ENCODE measurements at regions not wholly inside any gene's neighbourhood (a gene's known extent, or its start where the extent isn't known, plus 50 kb on each side); places are given as distances from the start of the nearest gene placed in this dataset.

DNA sequence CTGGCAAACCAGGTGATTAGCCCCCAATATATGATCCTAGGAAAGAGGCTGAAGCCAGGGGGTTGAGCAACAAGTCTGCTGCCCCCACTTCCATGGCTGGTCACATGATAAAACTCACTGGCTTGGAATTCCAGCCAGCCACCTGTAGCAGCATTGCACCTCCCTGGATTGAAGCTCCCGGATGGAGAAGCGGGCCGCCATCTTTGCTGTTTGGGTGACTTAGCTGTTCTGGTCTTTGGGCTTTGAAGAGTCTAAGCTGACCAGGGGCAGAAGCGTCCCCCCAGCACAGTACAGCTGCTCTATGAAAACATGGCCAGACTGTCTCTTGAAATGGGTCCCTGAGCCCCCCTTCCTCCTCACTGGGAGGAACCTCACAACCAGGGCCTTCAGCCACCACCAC, 610.2 kb downstream of the ANXA1 start:
- DNase-seq (ENCODE audit: low read depth), result no peak

GRCh38 chr9:73773896-73774295, 622.2 kb downstream of the ANXA1 start:
- DNase-seq (ENCODE audit: low read depth), result no peak

- no peak for DNase-seq (ENCODE audit: low read depth)
Observed at GRCh38 chr9:73775757-73776156, 624.1 kb downstream of the ANXA1 start.

- no peak for DNase-seq (ENCODE audit: low read depth)
Observed at GRCh38 chr9:73780916-73781315, 629.3 kb downstream of the ANXA1 start.

DNA sequence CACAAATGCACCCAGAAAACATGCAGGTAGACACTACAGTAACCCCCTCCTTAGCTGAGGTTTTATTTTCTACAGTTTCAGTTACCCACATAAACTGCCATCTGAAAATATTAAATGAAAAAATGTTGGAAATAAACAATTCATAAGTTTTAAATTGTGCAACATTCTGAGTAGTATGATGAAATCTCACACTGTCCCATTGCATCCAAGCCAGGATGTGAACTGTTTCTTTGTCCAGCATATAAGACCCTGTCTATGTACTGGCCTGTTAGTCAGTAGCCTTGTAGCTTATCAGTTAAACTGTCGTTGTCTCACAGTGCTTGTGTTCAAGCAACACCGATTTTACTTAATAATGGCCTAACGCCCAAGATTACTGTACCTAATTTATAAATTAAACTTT, 630.5 kb downstream of the ANXA1 start:
- no peak for DNase-seq (ENCODE audit: low read depth)

GRCh38 chr9:73799446-73799845, 647.8 kb downstream of the ANXA1 start:
- DNase-seq (ENCODE audit: low read depth), result no peak

DNA sequence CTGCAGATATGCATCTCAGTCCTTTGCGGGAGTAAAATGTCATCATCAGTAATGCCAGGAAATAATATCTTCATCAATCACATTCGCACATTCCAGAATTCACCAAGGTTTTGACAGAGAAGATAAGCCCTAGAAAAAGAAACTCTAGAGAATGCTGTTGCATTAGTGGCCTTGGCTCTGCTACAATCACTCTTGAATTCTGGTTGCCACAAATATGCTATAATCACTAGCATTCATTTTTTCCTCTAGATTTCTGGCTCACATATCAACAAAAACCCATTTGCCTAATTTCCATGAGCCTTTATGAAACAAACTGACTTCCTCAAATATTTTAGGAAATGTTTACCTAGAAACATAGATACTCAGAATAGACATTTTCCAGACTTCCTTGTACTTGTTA, 653.4 kb downstream of the ANXA1 start:
- no peak for DNase-seq (ENCODE audit: low read depth)

GRCh38 chr9:73805853-73806458, 654.3 kb downstream of the ANXA1 start:
- no peak for DNase-seq (ENCODE audit: low read depth)

DNA sequence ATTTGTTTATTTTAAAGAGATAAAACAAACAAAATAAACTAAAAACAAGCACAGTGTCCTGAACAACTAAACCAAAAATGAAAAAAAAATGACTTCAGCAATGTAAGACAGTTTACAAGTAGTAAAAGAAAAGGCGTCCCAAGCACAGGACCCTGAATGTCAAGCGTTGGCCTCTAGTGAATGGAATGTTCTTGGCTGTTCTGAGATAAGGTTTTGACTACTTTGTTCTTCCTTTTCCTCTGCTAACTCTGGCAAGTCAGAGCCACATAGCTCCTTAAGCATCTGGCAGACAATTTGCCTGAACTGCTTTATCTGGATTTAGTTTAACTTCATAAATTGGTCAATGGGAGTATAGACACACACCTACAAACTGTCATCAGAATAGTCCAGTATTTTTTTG, 655.2 kb downstream of the ANXA1 start:
- no peak for DNase-seq (ENCODE audit: low read depth)

GRCh38 chr9:73807952-73808351, 656.3 kb downstream of the ANXA1 start:
- DNase-seq (ENCODE audit: low read depth), result no peak

- DNase-seq (ENCODE audit: low read depth), result no peak
Observed at GRCh38 chr9:73810585-73811215, 659.0 kb downstream of the ANXA1 start.

DNA sequence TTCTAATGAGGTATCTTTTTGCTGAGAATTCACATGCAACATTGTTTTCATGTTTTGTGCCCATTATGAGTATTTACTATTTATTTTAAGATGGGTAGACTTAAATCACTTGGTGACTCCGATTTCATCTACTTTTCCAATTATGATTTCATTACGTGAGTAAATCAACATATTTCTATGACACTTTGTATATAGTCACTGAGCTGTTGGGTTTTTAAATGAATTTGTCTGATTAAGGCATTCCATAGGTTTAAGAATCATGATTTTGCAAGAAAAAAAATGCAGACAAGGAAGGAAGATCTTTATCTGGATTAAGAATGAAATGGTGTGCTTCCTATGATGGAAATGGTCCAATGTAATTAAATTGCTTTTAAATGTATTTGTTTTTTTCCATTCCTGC, 661.9 kb downstream of the ANXA1 start:
- DNase-seq (ENCODE audit: low read depth), result no peak

GRCh38 chr9:73816905-73817304, 665.2 kb downstream of the ANXA1 start:
- DNase-seq (ENCODE audit: low read depth), result no peak

DNA sequence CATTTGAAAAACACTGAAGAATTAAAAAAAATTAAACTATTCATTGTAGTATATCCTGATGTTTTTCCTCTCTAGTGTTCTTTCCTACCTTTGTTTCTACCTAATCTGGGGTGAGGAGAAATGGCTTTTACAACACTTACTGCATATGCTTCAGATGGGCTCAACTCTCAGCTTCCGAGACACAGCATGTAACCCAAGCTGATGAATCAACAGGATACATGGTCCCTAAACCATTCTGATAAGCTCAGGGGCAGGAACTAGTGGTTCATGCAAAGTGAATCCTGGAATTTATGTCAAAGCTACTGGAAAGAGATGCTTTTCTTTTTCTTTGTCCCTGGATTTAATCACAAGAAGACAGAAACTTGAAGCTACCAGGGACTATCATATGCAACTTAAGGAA, 672.5 kb upstream of the RORB start:
- no peak for DNase-seq (ENCODE audit: low read depth)

DNA sequence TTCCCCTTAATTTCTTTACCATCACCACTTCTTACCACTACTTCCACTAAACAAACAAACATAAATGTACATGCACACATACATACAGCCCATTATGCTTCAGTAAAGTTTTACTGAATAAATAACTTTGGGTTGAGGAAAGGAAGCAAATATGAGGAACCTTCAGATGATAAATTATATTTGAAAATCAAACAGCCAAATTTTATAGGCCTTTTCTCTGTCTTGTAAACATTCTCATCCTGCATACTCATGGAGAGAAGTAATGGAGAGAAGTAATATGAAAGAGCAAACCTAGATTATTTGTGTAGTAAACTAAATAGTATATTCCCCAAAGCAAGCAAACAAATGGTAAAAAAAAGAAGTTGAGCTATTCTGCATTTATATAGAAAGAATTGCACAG, 658.3 kb upstream of the RORB start:
- DNase-seq (ENCODE audit: low read depth), result no peak

DNA sequence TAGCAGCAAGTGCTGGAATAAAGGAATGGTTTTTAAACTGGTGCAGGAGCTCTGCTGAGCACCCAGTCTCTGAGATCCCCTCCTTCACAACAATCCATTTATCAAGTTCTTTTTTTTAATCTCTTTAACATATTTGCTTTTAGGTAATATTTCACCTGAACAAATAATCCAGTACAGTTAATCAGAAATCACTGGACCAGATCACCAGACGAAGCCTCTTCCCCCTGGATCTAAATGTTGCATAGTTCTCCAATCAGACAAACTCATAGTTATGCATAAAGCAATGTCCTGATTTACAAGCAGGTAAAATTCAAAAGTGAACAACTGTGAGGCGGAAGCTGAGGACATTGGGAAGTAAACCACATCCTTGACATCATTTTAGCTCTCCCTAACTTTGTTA, 657.7 kb upstream of the RORB start:
- no peak for DNase-seq (ENCODE audit: low read depth)

GRCh38 chr9:73841018-73841417, 656.1 kb upstream of the RORB start:
- DNase-seq (ENCODE audit: low read depth), result no peak

DNA sequence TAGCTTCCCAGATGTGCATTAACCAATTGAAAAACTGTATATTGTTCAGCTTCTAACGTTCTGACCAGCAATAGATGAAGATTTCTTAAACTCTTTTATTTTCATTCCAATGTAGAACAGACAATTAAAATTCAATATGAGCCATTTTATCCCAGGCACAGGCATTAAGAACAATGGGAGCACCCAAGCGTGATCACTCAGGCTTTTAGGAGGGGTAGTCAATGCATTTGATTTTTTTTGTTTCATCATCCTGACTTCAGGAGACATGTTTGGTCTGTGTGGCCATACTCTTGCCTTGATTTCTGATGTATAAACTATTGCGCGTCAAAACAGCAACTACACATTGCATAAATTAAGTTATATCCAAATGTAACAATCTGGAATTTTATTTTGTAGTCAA, 653.0 kb upstream of the RORB start:
- no peak for DNase-seq (ENCODE audit: low read depth)

- DNase-seq (ENCODE audit: low read depth), result no peak
Observed at GRCh38 chr9:73845539-73845938, 651.6 kb upstream of the RORB start.

DNA sequence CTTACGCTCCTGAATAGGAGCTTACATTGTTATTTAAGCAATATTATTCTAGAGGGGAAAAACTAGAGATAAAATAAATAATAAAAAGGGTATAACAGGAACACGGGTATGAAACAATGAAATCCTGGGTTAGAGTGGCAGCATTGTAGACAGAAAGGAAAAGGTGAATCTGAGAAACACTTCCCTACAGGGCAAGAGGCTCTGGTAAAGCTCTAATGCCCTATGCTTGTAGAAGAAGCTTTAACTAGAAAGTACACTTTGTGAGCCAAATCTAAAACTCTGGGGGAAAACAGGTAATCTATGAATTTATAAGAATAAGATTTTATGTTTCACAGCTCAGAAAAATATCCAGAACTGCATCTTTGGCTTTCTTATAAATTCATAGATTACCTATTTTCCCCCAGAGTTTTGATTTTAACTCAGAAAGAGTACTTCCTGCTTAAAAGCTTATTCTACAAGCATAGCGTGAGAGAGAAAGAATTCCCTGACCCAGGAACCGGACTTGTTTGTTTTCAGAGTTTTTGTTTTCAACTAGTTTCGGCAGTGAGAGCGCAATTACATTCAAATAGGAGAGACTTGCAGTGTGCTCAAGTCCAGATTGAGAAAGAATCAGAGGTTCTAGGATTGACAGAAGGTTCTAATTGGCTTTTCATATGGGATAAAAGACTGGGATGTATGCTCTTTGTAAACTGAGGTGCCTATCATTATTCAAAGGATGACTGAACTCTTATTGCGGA, 651.0 kb upstream of the RORB start:
- DNase-seq (ENCODE audit: low read depth), result no peak

DNA sequence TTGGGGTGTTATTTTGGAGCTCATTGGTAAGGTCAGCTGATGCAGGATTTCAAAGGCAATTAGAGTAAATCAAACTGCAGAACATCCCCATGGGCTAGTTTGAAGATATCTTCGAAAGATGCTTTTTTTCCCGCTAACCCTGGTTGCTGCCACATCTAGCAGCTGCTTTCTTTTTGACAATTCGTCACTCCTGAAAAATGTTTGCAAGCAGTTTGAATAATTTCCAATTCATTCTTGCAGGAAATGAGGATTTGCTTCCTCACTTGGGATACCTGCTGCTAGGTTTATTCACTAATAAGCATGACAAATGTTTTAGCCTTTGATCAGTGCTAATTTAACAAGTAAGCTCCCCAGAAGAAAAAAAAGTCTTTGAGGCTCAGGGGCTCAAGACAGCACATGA, 649.6 kb upstream of the RORB start:
- no peak for DNase-seq (ENCODE audit: low read depth)

- no peak for DNase-seq (ENCODE audit: low read depth)
Observed at GRCh38 chr9:73853549-73853948, 643.6 kb upstream of the RORB start.

- DNase-seq (ENCODE audit: low read depth), result no peak
Observed at GRCh38 chr9:73855206-73855605, 641.9 kb upstream of the RORB start.

DNA sequence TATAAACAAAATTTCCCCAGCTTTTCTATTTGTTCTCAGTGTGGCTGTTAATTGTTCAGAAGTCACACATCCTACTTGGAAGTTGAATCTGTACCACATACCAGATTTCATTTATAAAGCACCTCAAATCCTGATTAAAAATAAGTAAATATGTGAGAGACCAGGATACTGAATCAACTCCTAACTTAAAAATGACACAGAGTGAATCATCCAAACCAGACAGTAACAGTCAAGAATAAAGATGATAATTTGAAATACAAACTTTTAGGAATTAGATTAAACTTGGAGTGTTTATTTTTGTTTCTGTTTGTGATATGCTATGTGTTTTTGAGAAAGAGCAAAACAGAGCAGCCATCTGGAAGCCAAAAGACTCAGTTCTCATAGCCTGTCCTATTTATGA, 633.2 kb upstream of the RORB start:
- no peak for DNase-seq (ENCODE audit: low read depth)
